Hepatocyte (in vitro differentiated cells): ENCODE measurements at regions not wholly inside any gene's neighbourhood (a gene's known extent, or its start where the extent isn't known, plus 50 kb on each side); places are given as distances from the start of the nearest gene placed in this dataset.

Experiments used
- DNase-seq: peaks from one replicate; pipeline ENCODE4 v3.0.0-alpha.2; 2016; ENCODE audit warnings: low spot score
- H2AFZ ChIP-seq: fragments of 200-600 bp; sonication (generic); 2 replicates; pipeline ENCODE4 v1.6.0; 2016; ENCODE audit warnings: antibody characterized with exemption, mild to moderate bottlenecking
- H3K27ac ChIP-seq: fragments of 200-600 bp; sonication (generic); 2 replicates; pipeline ENCODE4 v1.5.1; 2016; ENCODE audit warnings: mild to moderate bottlenecking
- H3K27me3 ChIP-seq: fragments of 200-600 bp; sonication (generic); 2 replicates; pipeline ENCODE4 v1.6.1; 2016
- H3K36me3 ChIP-seq: fragments of 200-600 bp; sonication (generic); replicated peaks from 2 replicates; pipeline ENCODE4 v1.5.1; 2016; ENCODE audit warnings: low read depth; ENCODE audit not compliant: insufficient read depth
- H3K4me1 ChIP-seq: fragments of 200-600 bp; sonication (generic); 2 replicates; pipeline ENCODE4 v1.5.1; 2016; ENCODE audit warnings: mild to moderate bottlenecking, moderate library complexity; ENCODE audit not compliant: insufficient read depth
- H3K4me2 ChIP-seq: fragments of 200-600 bp; sonication (generic); 2 replicates; pipeline ENCODE4 v1.6.0; 2016
- H3K4me3 ChIP-seq: fragments of 200-600 bp; sonication (generic); 2 replicates; pipeline ENCODE4 v1.5.1; 2016; ENCODE audit warnings: mild to moderate bottlenecking
- H3K79me2 ChIP-seq: fragments of 200-600 bp; sonication (generic); 2 replicates; pipeline ENCODE4 v1.6.0; 2017; ENCODE audit warnings: mild to moderate bottlenecking
- H3K9me2 ChIP-seq: fragments of 200-600 bp; sonication (generic); replicated peaks from 2 replicates; pipeline ENCODE4 v1.6.0; 2017; ENCODE audit warnings: mild to moderate bottlenecking; ENCODE audit not compliant: insufficient read depth
- H3K9me3 ChIP-seq: fragments of 200-600 bp; sonication (generic); 2 replicates; pipeline ENCODE4 v1.5.1; 2016; ENCODE audit warnings: low read depth, mild to moderate bottlenecking
- H4K20me1 ChIP-seq: fragments of 200-600 bp; sonication (generic); 2 replicates; pipeline ENCODE4 v1.6.0; 2016; ENCODE audit warnings: mild to moderate bottlenecking; ENCODE audit not compliant: insufficient read depth, poor library complexity, severe bottlenecking
- EZH2 ChIP-seq: fragments of 200-600 bp; sonication (generic); IDR thresholded peaks from 2 replicates; pipeline ENCODE4 v1.6.1; 2016; ENCODE audit warnings: antibody characterized with exemption, mild to moderate bottlenecking, borderline replicate concordance
- EZH2phosphoT487 ChIP-seq: fragments of 200-600 bp; sonication (generic); IDR thresholded peaks from one replicate; pipeline ENCODE4 v1.6.1; 2018; ENCODE audit warnings: antibody characterized with exemption, mild to moderate bottlenecking, low read depth, moderate library complexity; ENCODE audit not compliant: unreplicated experiment, severe bottlenecking
- WGBS: methylation state at CpG from one replicate; pipeline ENCODE4 v1.1.6; 2016; ENCODE audit warnings: low lambda C conversion rate; ENCODE audit errors: missing lambda C conversion rate; 5-methylcytosine and 5-hydroxymethylcytosine counted together
- TF ChIP-seq, protein P1 (sequence below): fragments of 200-600 bp; sonication (generic); IDR thresholded peaks from 2 replicates; pipeline ENCODE4 v1.5.1; 2016; ENCODE audit warnings: antibody characterized with exemption, mild to moderate bottlenecking; ENCODE audit not compliant: poor library complexity

DNA sequence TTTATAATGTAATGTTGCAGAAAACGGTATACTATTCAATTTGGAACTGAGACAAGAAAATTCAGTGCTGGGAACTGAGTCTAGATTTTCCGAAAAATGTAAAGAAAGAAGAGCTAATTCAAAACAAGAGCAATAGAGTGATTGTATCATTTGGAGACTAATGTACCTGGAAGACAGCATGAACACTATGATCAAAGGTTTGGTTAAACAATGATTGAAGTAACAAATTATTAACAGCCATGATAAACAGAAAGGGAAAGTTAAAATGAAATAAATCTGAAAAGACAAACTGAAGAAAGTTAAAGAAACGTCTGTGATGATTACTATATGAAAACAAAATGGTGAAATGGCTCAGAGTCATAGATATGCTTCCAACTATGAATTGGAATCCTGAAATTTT, 300.6 kb upstream of the MPDZ start:
- Histone ChIP-seq H3K4me2 (no peak overlapping the region), H3K36me3 (no peaks in the 10 kb centered on the region), H4K20me1 (no peaks in the 10 kb centered on the region), H3K9me2 (no peaks in the 10 kb centered on the region), H3K4me1 (no peaks in the 10 kb centered on the region), H3K9me3 (no peaks in the 10 kb centered on the region), H3K79me2 (no peaks in the 10 kb centered on the region), H3K27ac (no peak overlapping the region), H2AFZ (no peak overlapping the region), H3K27me3 (no peaks in the 10 kb centered on the region), H3K4me3 (no peak overlapping the region)
- no peak for DNase-seq
- TF ChIP-seq EZH2: no peak
- no peak for TF ChIP-seq EZH2phosphoT487
- TF ChIP-seq, protein P1, sequence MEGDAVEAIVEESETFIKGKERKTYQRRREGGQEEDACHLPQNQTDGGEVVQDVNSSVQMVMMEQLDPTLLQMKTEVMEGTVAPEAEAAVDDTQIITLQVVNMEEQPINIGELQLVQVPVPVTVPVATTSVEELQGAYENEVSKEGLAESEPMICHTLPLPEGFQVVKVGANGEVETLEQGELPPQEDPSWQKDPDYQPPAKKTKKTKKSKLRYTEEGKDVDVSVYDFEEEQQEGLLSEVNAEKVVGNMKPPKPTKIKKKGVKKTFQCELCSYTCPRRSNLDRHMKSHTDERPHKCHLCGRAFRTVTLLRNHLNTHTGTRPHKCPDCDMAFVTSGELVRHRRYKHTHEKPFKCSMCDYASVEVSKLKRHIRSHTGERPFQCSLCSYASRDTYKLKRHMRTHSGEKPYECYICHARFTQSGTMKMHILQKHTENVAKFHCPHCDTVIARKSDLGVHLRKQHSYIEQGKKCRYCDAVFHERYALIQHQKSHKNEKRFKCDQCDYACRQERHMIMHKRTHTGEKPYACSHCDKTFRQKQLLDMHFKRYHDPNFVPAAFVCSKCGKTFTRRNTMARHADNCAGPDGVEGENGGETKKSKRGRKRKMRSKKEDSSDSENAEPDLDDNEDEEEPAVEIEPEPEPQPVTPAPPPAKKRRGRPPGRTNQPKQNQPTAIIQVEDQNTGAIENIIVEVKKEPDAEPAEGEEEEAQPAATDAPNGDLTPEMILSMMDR: no peak
- WGBS: 79% methylated on average over 3 of the region's 3 CpGs

DNA sequence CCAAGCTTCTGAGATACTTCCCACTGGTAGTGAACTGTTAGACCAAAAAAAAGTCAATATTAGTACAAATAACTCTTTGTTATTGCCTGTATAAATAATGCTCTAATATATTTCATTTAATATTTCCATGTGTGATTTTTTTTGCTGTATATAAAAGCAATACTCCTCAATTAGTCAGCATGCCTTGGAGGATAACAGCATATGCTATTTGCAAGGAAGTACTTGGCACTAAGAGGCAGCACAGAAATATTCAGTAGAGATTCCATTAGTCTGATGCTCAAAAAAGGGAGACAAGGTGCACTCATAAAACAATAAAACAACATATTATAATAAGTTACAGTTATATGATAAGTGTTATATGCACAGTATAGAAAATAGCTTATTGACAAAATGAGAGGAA, 296.6 kb upstream of the MPDZ start:
- Histone ChIP-seq H3K4me2 (no peak overlapping the region), H3K9me2 (no peaks in the 10 kb centered on the region), H3K4me3 (no peak overlapping the region), H3K79me2 (no peaks in the 10 kb centered on the region), H3K27me3 (no peaks in the 10 kb centered on the region), H3K9me3 (no peaks in the 10 kb centered on the region), H3K4me1 (no peaks in the 10 kb centered on the region), H3K27ac (no peak overlapping the region), H2AFZ (no peak overlapping the region), H3K36me3 (no peaks in the 10 kb centered on the region), H4K20me1 (no peaks in the 10 kb centered on the region)
- DNase-seq: no peak
- TF ChIP-seq EZH2phosphoT487 (no peak), EZH2 (no peak)
- TF ChIP-seq, protein P1: no peak

DNA sequence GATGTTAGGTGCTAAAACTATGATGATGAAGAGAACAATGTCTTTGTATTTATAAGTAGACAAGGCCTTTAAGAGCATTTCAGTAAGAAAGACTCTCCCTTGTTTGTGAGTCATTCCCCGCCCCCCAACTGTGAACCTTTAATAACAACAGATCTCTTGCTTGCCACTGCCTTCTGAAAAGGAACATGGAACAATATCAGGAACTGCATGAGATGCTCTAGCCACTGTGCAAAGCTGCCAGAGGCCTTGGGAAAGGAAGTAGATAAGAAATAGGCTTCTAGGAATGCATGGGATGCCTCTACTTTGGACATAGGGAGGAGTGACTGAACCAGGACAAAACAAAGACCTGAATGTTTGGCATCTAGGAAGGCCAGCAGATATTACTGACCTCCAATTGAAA, 296.1 kb upstream of the MPDZ start:
- H3K4me3 ChIP-seq: no peak overlapping the region
- no peak for TF ChIP-seq EZH2phosphoT487
- TF ChIP-seq, protein P1: no peak
- TF ChIP-seq EZH2: no peak
- H3K79me2 ChIP-seq: no peaks in the 10 kb centered on the region
- no peak overlapping the region for H3K4me2 ChIP-seq
- H2AFZ ChIP-seq: no peak overlapping the region
- H3K9me3 ChIP-seq: no peaks in the 10 kb centered on the region
- no peaks in the 10 kb centered on the region for H3K27me3 ChIP-seq
- WGBS: 79% methylated on average over 1 of the region's 1 CpG
- no peak overlapping the region for H3K27ac ChIP-seq
- no peaks in the 10 kb centered on the region for H4K20me1 ChIP-seq
- no peaks in the 10 kb centered on the region for H3K36me3 ChIP-seq
- DNase-seq: no peak
- no peaks in the 10 kb centered on the region for H3K9me2 ChIP-seq
- H3K4me1 ChIP-seq: no peaks in the 10 kb centered on the region
